Mononuclear cell (primary cell): ENCODE measurements at regions not wholly inside any gene's neighbourhood (a gene's known extent, or its start where the extent isn't known, plus 50 kb on each side); places are given as distances from the start of the nearest gene placed in this dataset.

ENCODE experiments used
- H3K27me3 ChIP-seq: 2 replicates; pipeline ENCODE4 v1.6.0; 2011; ENCODE audit warnings: low read length, control low read depth; ENCODE audit not compliant: insufficient read depth
- H3K4me1 ChIP-seq: 2 replicates; pipeline ENCODE4 v1.5.1; 2011; ENCODE audit warnings: mild to moderate bottlenecking, low read length, control low read depth; ENCODE audit not compliant: insufficient read depth
- H3K4me3 ChIP-seq: 2 replicates; pipeline ENCODE4 v1.5.1; 2011; ENCODE audit warnings: mild to moderate bottlenecking, low read length, moderate library complexity
- H3K9me3 ChIP-seq: 2 replicates; pipeline ENCODE4 v1.5.1; 2011; ENCODE audit warnings: low read depth, mild to moderate bottlenecking, control low read depth, low read length

- Histone ChIP-seq H3K4me1 (no peaks in the 10 kb centered on the region), H3K9me3 (peaks cover 5% of the 10 kb centered on the region), H3K27me3 (peaks cover 9% of the 10 kb centered on the region), H3K4me3 (no peak overlapping the region)
Measured at GRCh38 chr1:89472886-89473417, 51.7 kb upstream of the LRRC8B start.
